B cell (primary cell): ENCODE measurements at regions not wholly inside any gene's neighbourhood (a gene's known extent, or its start where the extent isn't known, plus 50 kb on each side); places are given as distances from the start of the nearest gene placed in this dataset.

Source experiments
- EZH2 ChIP-seq: IDR thresholded peaks from 2 replicates; pipeline ENCODE4 v1.6.1; 2012; ENCODE audit warnings: borderline replicate concordance, low read depth, mild to moderate bottlenecking, moderate library complexity, low read length; ENCODE audit not compliant: insufficient read depth, poor library complexity, severe bottlenecking
- TF ChIP-seq, protein P1 (sequence below): fragments of 200-600 bp; IDR thresholded peaks from one replicate; pipeline ENCODE4 v1.8.0; 2022; ENCODE audit warnings: antibody characterized with exemption, mild to moderate bottlenecking

DNA sequence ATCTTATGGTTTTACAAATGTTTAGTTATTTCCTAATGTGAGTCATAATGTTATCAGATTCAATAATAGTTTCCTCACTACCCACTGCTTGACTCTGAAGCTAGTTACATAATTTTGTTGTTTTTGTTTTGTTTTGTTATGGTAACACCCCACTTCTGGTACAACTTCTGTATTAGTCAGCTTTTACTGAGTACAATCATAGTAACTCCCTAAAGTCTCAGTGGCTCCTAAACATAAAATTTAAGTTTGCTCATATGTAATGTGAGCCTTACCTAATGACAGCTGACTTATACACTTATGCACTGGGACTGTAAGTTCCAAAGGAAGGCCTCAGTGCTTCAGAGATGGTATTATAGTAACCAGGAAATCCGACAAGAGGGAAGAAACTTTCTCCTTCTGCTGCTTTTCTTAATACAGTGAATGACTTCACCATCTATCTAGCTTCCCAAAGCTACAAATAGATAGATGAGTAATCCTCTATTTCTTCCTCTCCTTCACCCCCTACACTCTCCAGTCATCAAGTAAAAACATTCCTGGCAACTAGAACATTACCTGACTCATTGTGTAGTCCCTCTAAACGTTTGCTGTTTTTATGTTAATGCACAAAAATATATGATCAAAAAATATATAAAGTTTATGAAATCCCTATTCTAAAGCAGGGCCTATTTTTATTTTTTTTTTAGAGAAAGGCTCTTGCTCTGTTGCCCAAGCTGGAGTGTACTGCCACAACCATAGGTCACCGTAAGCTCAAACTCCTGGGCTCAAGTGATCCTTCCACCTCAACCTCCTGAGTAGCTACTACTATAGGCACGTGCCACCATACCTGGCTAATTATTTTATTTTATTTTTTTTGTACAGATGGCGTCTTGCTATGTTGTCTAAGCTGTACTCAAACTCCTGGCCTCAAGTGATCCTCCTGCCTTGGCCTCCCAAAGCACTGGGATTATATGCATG, 563.0 kb downstream of the SOX6 start:
- TF ChIP-seq, protein P1, sequence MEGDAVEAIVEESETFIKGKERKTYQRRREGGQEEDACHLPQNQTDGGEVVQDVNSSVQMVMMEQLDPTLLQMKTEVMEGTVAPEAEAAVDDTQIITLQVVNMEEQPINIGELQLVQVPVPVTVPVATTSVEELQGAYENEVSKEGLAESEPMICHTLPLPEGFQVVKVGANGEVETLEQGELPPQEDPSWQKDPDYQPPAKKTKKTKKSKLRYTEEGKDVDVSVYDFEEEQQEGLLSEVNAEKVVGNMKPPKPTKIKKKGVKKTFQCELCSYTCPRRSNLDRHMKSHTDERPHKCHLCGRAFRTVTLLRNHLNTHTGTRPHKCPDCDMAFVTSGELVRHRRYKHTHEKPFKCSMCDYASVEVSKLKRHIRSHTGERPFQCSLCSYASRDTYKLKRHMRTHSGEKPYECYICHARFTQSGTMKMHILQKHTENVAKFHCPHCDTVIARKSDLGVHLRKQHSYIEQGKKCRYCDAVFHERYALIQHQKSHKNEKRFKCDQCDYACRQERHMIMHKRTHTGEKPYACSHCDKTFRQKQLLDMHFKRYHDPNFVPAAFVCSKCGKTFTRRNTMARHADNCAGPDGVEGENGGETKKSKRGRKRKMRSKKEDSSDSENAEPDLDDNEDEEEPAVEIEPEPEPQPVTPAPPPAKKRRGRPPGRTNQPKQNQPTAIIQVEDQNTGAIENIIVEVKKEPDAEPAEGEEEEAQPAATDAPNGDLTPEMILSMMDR = no peak
- no peak for TF ChIP-seq EZH2
